Calu3 (cell line): ENCODE measurements at regions not wholly inside any gene's neighbourhood (a gene's known extent, or its start where the extent isn't known, plus 50 kb on each side); places are given as distances from the start of the nearest gene placed in this dataset.

Source experiments
- BruUV-seq: library from RNA; stranded (reverse); fragments of 400-500 nt; replicated peaks from 2 replicates; lab custom pipeline; 2021; lab: Mats Ljungman, UMichigan
- CTCF ChIA-PET: fragments of 300-600 bp; sonication (Branson Sonifier 250); formaldehyde crosslinking; loops from one replicate; lab custom pipeline; 2022; ENCODE audit warnings: antibody characterized with exemption; lab: Charles Lee
- DNase-seq: peaks from one replicate; pipeline ENCODE4 v3.0.0; 2022
- H3K27ac Mint-ChIP-seq: one replicate; pipeline ENCODE4 v1.8.0; 2022; ENCODE audit warnings: mixed read lengths; ENCODE audit not compliant: unreplicated experiment
- H3K27me3 Mint-ChIP-seq: one replicate; pipeline ENCODE4 v1.8.0; 2022; ENCODE audit warnings: mixed read lengths; ENCODE audit not compliant: unreplicated experiment
- H3K36me3 Mint-ChIP-seq: one replicate; pipeline ENCODE4 v1.8.0; 2022; ENCODE audit warnings: mild to moderate bottlenecking, moderate library complexity, mixed read lengths; ENCODE audit not compliant: insufficient read depth, unreplicated experiment
- H3K4me1 Mint-ChIP-seq: one replicate; pipeline ENCODE4 v1.8.0; 2022; ENCODE audit warnings: mild to moderate bottlenecking, low read depth, mixed read lengths; ENCODE audit not compliant: unreplicated experiment
- H3K4me3 Mint-ChIP-seq: one replicate; pipeline ENCODE4 v1.8.0; 2022; ENCODE audit warnings: mild to moderate bottlenecking, low read depth, moderate library complexity, mixed read lengths; ENCODE audit not compliant: unreplicated experiment
- H3K9me3 Mint-ChIP-seq: one replicate; pipeline ENCODE4 v1.8.0; 2022; ENCODE audit warnings: low read depth, mixed read lengths; ENCODE audit not compliant: unreplicated experiment
- CTCF ChIP-seq: fragments of 200-600 bp; IDR thresholded peaks from one replicate; pipeline ENCODE4 v1.8.0; 2022; ENCODE audit warnings: antibody characterized with exemption; ENCODE audit not compliant: unreplicated experiment
- intact Hi-C: fragments of 100-400 bp; cut with micrococcal nuclease; formaldehyde crosslinking; loops from one replicate; pipeline ENCODE4 v1.10.0; 2022; ENCODE audit not compliant: unreplicated experiment

GRCh38 chr22:49023879-49024774 lies 803.5 kb downstream of the BRD1 start:
- intact Hi-C loops, result no loop called here
- peaks cover 3% of the 10 kb centered on the region for H3K9me3 Mint-ChIP-seq
- H3K27me3 Mint-ChIP-seq, result no peaks in the 10 kb centered on the region
- TF ChIP-seq CTCF, result no peak
- no peaks in the 10 kb centered on the region for H3K4me1 Mint-ChIP-seq
- H3K4me3 Mint-ChIP-seq, result no peak overlapping the region
- no TSS peak for BruUV-seq
- CTCF ChIA-PET, result no interaction called here
- no peak for DNase-seq
- no peak overlapping the region for H3K27ac Mint-ChIP-seq
- peaks cover 9% of the 10 kb centered on the region for H3K36me3 Mint-ChIP-seq

DNA sequence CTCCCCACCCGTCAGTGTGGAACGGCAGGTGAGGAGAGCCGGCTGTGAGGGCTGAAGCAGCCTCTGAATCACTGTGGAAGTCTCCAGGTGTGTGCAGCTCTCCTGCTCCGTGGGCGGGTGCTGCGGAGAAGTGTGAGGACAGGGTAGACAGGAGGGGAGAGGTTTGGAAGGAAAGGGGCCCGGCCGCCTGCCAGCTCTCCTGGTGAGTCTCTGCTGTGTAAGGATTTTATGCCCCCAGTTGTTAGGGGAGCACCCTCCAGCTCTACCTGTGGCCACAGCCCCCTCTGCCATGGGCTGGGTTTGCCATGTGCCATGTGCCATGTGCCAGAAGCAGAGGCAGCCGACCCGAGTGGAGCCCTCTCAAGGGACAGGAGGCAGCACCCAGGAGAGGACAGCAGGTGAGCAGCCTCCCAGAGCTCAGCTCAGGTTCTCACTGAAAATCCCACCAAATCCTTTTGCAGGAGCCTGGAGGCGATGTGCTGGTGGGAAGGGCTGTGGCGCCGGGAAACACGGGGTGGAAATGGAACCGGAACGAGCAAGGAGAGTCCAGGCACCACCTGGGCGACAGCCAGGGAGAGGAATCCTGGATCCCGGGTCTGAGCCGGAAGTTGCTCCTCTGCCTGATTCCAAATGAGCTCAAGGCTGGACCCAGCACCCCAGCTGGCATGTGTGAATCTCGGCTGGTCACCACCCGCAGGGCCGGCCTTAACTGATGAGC lies 804.4 kb downstream of the BRD1 start:
- peaks cover 9% of the 10 kb centered on the region for H3K36me3 Mint-ChIP-seq
- intact Hi-C loops, result no loop called here
- H3K4me1 Mint-ChIP-seq, result no peaks in the 10 kb centered on the region
- H3K9me3 Mint-ChIP-seq, result peaks cover under 1% of the 10 kb centered on the region
- no peak overlapping the region for H3K4me3 Mint-ChIP-seq
- H3K27me3 Mint-ChIP-seq, result no peaks in the 10 kb centered on the region
- DNase-seq, result no peak
- H3K27ac Mint-ChIP-seq, result no peak overlapping the region
- BruUV-seq, result no TSS peak
- CTCF ChIA-PET, result no interaction called here
- TF ChIP-seq CTCF, result no peak

GRCh38 chr22:49022816-49023160 lies 804.9 kb downstream of the BRD1 start:
- TF ChIP-seq CTCF, result no peak
- intact Hi-C loops, result no loop called here
- CTCF ChIA-PET, result no interaction called here
- H3K4me1 Mint-ChIP-seq, result no peaks in the 10 kb centered on the region
- peaks cover 9% of the 10 kb centered on the region for H3K36me3 Mint-ChIP-seq
- H3K9me3 Mint-ChIP-seq, result peaks cover 3% of the 10 kb centered on the region
- H3K4me3 Mint-ChIP-seq, result no peak overlapping the region
- H3K27me3 Mint-ChIP-seq, result no peaks in the 10 kb centered on the region
- BruUV-seq, result no TSS peak
- no peak overlapping the region for H3K27ac Mint-ChIP-seq
- DNase-seq, result no peak

GRCh38 chr22:49021926-49022815 lies 805.5 kb downstream of the BRD1 start:
- no peak for TF ChIP-seq CTCF

More at GRCh38 chr22:49021926-49022815, 805.5 kb downstream of the BRD1 start:
- CTCF ChIA-PET, result no interaction called here
- no peak for DNase-seq
- BruUV-seq, result no TSS peak
- H3K36me3 Mint-ChIP-seq, result peaks cover 9% of the 10 kb centered on the region
- H3K4me1 Mint-ChIP-seq, result no peaks in the 10 kb centered on the region
- intact Hi-C loops, result no loop called here
- H3K9me3 Mint-ChIP-seq, result peaks cover 3% of the 10 kb centered on the region
- H3K4me3 Mint-ChIP-seq, result no peak overlapping the region
- no peak overlapping the region for H3K27ac Mint-ChIP-seq
- no peaks in the 10 kb centered on the region for H3K27me3 Mint-ChIP-seq
